Panc1 (cell line): ENCODE measurements at regions not wholly inside any gene's neighbourhood (a gene's known extent, or its start where the extent isn't known, plus 50 kb on each side); places are given as distances from the start of the nearest gene placed in this dataset.

Experiments used
- ATAC-seq: fragments of 200-7000 bp; cut with Tn5 transposase; 2 replicates; pipeline ENCODE4 v1.9.1; 2020; ENCODE audit warnings: mild to moderate bottlenecking, moderate library complexity
- BruUV-seq: library from RNA; stranded (reverse); fragments of 400-500 nt; replicated peaks from 2 replicates; lab custom pipeline; 2021; lab: Mats Ljungman, UMichigan
- CTCF ChIA-PET: fragments of 300-600 bp; sonication (Branson Sonifier 250); formaldehyde crosslinking; loops from one replicate; lab custom pipeline; 2022; ENCODE audit warnings: antibody characterized with exemption; lab: Charles Lee
- POLR2A ChIA-PET: fragments of 300-600 bp; sonication (Branson Sonifier 250); formaldehyde crosslinking; loops from one replicate; lab custom pipeline; 2022; ENCODE audit warnings: antibody characterized with exemption; lab: Charles Lee
- DNase-seq: peaks from one replicate; pipeline ENCODE4 v3.0.0-alpha.2; 2010; ENCODE audit warnings: low read depth, low spot score
- H3K27ac ChIP-seq: 2 replicates; pipeline ENCODE4 v1.5.1; 2011; ENCODE audit warnings: mild to moderate bottlenecking, low read length, inconsistent platforms
- H3K27me3 ChIP-seq: fragments of 200-500 bp; sonication (Bioruptor generic); 2 replicates; pipeline ENCODE4 v1.6.0; 2014; ENCODE audit warnings: low read length, inconsistent platforms; ENCODE audit not compliant: control insufficient read depth, insufficient read depth
- H3K36me3 ChIP-seq: fragments of 200-500 bp; sonication (Bioruptor generic); 2 replicates; pipeline ENCODE4 v1.5.1; 2014; ENCODE audit warnings: inconsistent platforms, mild to moderate bottlenecking, low read length, moderate library complexity; ENCODE audit not compliant: control insufficient read depth, insufficient read depth
- H3K4me1 ChIP-seq: 2 replicates; pipeline ENCODE4 v1.5.1; 2011; ENCODE audit warnings: inconsistent platforms, mild to moderate bottlenecking, low read length, moderate library complexity; ENCODE audit not compliant: control insufficient read depth, insufficient read depth
- H3K4me3 ChIP-seq, 2 experiments: 2 replicates each; pipeline ENCODE4 v1.5.1; 2011 to 2012; ENCODE audit warnings: low read depth in 2 of 2, low read length in 2 of 2, mild to moderate bottlenecking in 2 of 2, inconsistent platforms in 1 of 2, moderate library complexity in 1 of 2
- H3K9me3 ChIP-seq: fragments of 200-500 bp; sonication (Bioruptor generic); 2 replicates; pipeline ENCODE4 v1.5.1; 2014; ENCODE audit warnings: low read depth, mild to moderate bottlenecking, inconsistent platforms, low read length, moderate library complexity; ENCODE audit not compliant: control insufficient read depth, insufficient read depth
- CTCF ChIP-seq: fragments of 450-650 bp; IDR thresholded peaks from 2 replicates; pipeline ENCODE4 v1.5.1; 2017; ENCODE audit warnings: mild to moderate bottlenecking
- POLR2AphosphoS5 ChIP-seq: IDR thresholded peaks from 2 replicates; pipeline ENCODE4 v1.6.1; 2012; ENCODE audit warnings: mild to moderate bottlenecking, low read depth, low read length, moderate library complexity
- REST ChIP-seq, 2 experiments: IDR thresholded peaks; 2 replicates each; pipeline ENCODE4 v1.6.1; 2011 to 2012; ENCODE audit warnings: low read depth in 2 of 2, control low read depth in 1 of 2, low read length in 1 of 2, mild to moderate bottlenecking in 1 of 2, moderate library complexity in 1 of 2; ENCODE audit not compliant: insufficient read depth in 1 of 2
- SIN3A ChIP-seq: IDR thresholded peaks from 2 replicates; pipeline ENCODE4 v1.6.1; 2012; ENCODE audit warnings: low read depth, mild to moderate bottlenecking, low read length, moderate library complexity, borderline replicate concordance; ENCODE audit not compliant: insufficient read depth
- TCF7L2 ChIP-seq: IDR thresholded peaks from 2 replicates; pipeline ENCODE4 v1.6.1; 2011; ENCODE audit warnings: mild to moderate bottlenecking, low read depth, low read length, inconsistent platforms
- in situ Hi-C: cut with HindIII; loops from 2 replicates; pipeline ENCODE4 v1.10.0; 2016; ENCODE audit warnings: low sequenced_read_pairs, low pct_unique_long_range_greater_than_20kb
- intact Hi-C: fragments of 100-400 bp; cut with micrococcal nuclease; formaldehyde crosslinking; loops from one replicate; pipeline ENCODE4 v1.10.0; 2022; ENCODE audit not compliant: unreplicated experiment

- intact Hi-C loops = no loop called here
- in situ Hi-C loops = no loop called here
- no peak overlapping the region for H3K4me3 ChIP-seq
- ChIA-PET CTCF (no interaction called here), POLR2A (no interaction called here)
- no peaks in the 10 kb centered on the region for H3K9me3 ChIP-seq
- DNase-seq = no peak
- no peaks in the 10 kb centered on the region for H3K27me3 ChIP-seq
- no peak for TF ChIP-seq TCF7L2
- no peak for TF ChIP-seq POLR2AphosphoS5
- no peak for TF ChIP-seq CTCF
- TF ChIP-seq SIN3A = no peak
- no peak for TF ChIP-seq REST (IDR thresholded peaks at IDR 0.05; ENCODE audit: insufficient read depth in 1 of 2, low read depth in 2 of 2, low read length in 1 of 2)
- no peak for ATAC-seq
- BruUV-seq = no TSS peak
- no peak overlapping the region for H3K27ac ChIP-seq
- H3K36me3 ChIP-seq = no peaks in the 10 kb centered on the region
- no peaks in the 10 kb centered on the region for H3K4me1 ChIP-seq
Observed at GRCh38 chr2:120892271-120892966, 156.8 kb downstream of the GLI2 start.

- DNase-seq = no peak
- Histone ChIP-seq H3K4me1 (no peaks in the 10 kb centered on the region), H3K27me3 (no peaks in the 10 kb centered on the region), H3K36me3 (no peaks in the 10 kb centered on the region), H3K27ac (no peak overlapping the region), H3K4me3 (no peak overlapping the region), H3K9me3 (no peaks in the 10 kb centered on the region)
- ChIA-PET CTCF (no interaction called here), POLR2A (no interaction called here)
- TF ChIP-seq SIN3A (no peak), CTCF (no peak), POLR2AphosphoS5 (no peak)
- ATAC-seq = no peak
- in situ Hi-C loops (no loop called here), intact Hi-C loops (no loop called here)
- no TSS peak for BruUV-seq
Observed at GRCh38 chr2:120892967-120893667, 157.4 kb downstream of the GLI2 start.
